NCI-H1436 (cell line): ENCODE measurements at regions not wholly inside any gene's neighbourhood (a gene's known extent, or its start where the extent isn't known, plus 50 kb on each side); places are given as distances from the start of the nearest gene placed in this dataset.
"Not testable (repeated sequence)": the region's sequence is repeated elsewhere in the genome, so short reads cannot be mapped to it uniquely, and the experiment has no call there.

Source experiments
- DNase-seq: peaks from one replicate; lab custom pipeline; 2025; lab: John Stamatoyannopoulos, UW

- no peak for DNase-seq
These were observed 434.7 kb downstream of the BRD1 start for GRCh38 chr22:49392841-49393510.

- no peak for DNase-seq
These were observed 435.4 kb downstream of the BRD1 start for GRCh38 chr22:49392247-49392646.

GRCh38 chr22:49391436-49391835 is 436.2 kb downstream of the BRD1 start:
- DNase-seq = no peak

- DNase-seq = no peak
These were observed 436.7 kb downstream of the BRD1 start for GRCh38 chr22:49390954-49391353.

- DNase-seq = not testable (repeated sequence)
These were observed 443.8 kb downstream of the BRD1 start for GRCh38 chr22:49383909-49384308.

GRCh38 chr22:49382451-49382735 is 445.3 kb downstream of the BRD1 start:
- DNase-seq = no peak

GRCh38 chr22:49381595-49382450 is 445.9 kb downstream of the BRD1 start:
- no peak for DNase-seq

- DNase-seq = no peak
These were observed 446.9 kb downstream of the BRD1 start for GRCh38 chr22:49380828-49381114.

GRCh38 chr22:49380095-49380827 is 447.4 kb downstream of the BRD1 start:
- DNase-seq = no peak

- DNase-seq = no peak
These were observed 450.4 kb downstream of the BRD1 start for GRCh38 chr22:49377306-49377705.

GRCh38 chr22:49373801-49374226 is 453.9 kb downstream of the BRD1 start:
- no peak for DNase-seq

- DNase-seq = no peak
These were observed 454.4 kb downstream of the BRD1 start for GRCh38 chr22:49373289-49373666.

- no peak for DNase-seq
These were observed 455.0 kb downstream of the BRD1 start for GRCh38 chr22:49372530-49373288.

GRCh38 chr22:49372111-49372529 is 455.6 kb downstream of the BRD1 start:
- DNase-seq = no peak

- no peak for DNase-seq
These were observed 456.2 kb downstream of the BRD1 start for GRCh38 chr22:49371325-49372110.

GRCh38 chr22:49370627-49371301 is 456.9 kb downstream of the BRD1 start:
- no peak for DNase-seq

GRCh38 chr22:49369726-49370626 is 457.7 kb downstream of the BRD1 start:
- DNase-seq = no peak

- peak; percentile 55 for DNase-seq
These were observed 458.5 kb downstream of the BRD1 start for GRCh38 chr22:49368976-49369725.
